H9 (cell line): ENCODE measurements at regions not wholly inside any gene's neighbourhood (a gene's known extent, or its start where the extent isn't known, plus 50 kb on each side); places are given as distances from the start of the nearest gene placed in this dataset.

Experiments used
- DNase-seq: peaks from one replicate; pipeline ENCODE4 v3.0.0-alpha.2; 2017
- H2AFZ ChIP-seq: one replicate; pipeline ENCODE4 v1.6.1; 2013; ENCODE audit warnings: mild to moderate bottlenecking, low read length, control low read depth, moderate library complexity
- H2AK5ac ChIP-seq: 2 replicates; pipeline ENCODE4 v1.6.1; 2013; ENCODE audit warnings: low read length, control low read depth, mixed read lengths; ENCODE audit not compliant: insufficient read length
- H2BK120ac ChIP-seq: one replicate; pipeline ENCODE4 v1.6.1; 2013; ENCODE audit warnings: low read depth, mild to moderate bottlenecking, low read length, control low read depth, inconsistent platforms; ENCODE audit not compliant: poor library complexity, severe bottlenecking
- H2BK12ac ChIP-seq: 2 replicates; pipeline ENCODE4 v1.6.1; 2013; ENCODE audit warnings: low read length, control low read depth, mixed read lengths, low read depth; ENCODE audit not compliant: insufficient read length
- H2BK15ac ChIP-seq: 2 replicates; pipeline ENCODE4 v1.6.1; 2013; ENCODE audit warnings: low read depth, low read length, control low read depth
- H2BK20ac ChIP-seq: one replicate; pipeline ENCODE4 v1.6.1; 2013; ENCODE audit warnings: low read depth, mild to moderate bottlenecking, low read length, control low read depth, inconsistent platforms; ENCODE audit not compliant: poor library complexity, severe bottlenecking
- H2BK5ac ChIP-seq: 2 replicates; pipeline ENCODE4 v1.6.1; 2013; ENCODE audit warnings: low read length, control low read depth, mixed read lengths; ENCODE audit not compliant: insufficient read length
- H3K14ac ChIP-seq: 2 replicates; pipeline ENCODE4 v1.6.1; 2013; ENCODE audit warnings: low read length, control low read depth; ENCODE audit not compliant: insufficient read depth
- H3K18ac ChIP-seq: 2 replicates; pipeline ENCODE4 v1.6.1; 2013; ENCODE audit warnings: low read depth, mild to moderate bottlenecking, mixed read lengths, low read length, control low read depth; ENCODE audit not compliant: insufficient read length
- H3K23ac ChIP-seq: 2 replicates; pipeline ENCODE4 v1.6.1; 2013; ENCODE audit warnings: low read length, control low read depth, mixed read lengths, low read depth; ENCODE audit not compliant: insufficient read length
- H3K23me2 ChIP-seq: 2 replicates; pipeline ENCODE4 v1.6.1; 2013; ENCODE audit warnings: low read depth, mild to moderate bottlenecking, mixed read lengths, low read length, control low read depth; ENCODE audit not compliant: insufficient read length, poor library complexity, severe bottlenecking
- H3K27ac ChIP-seq: 2 replicates; pipeline ENCODE4 v1.5.1; 2013; ENCODE audit warnings: low read length, control low read depth, mixed read lengths, low read depth; ENCODE audit not compliant: insufficient read length
- H3K27me3 ChIP-seq: 2 replicates; pipeline ENCODE4 v1.6.1; 2013; ENCODE audit warnings: low read length, control low read depth, inconsistent platforms; ENCODE audit not compliant: insufficient read depth
- H3K4ac ChIP-seq: 2 replicates; pipeline ENCODE4 v1.6.1; 2013; ENCODE audit warnings: low read depth, mild to moderate bottlenecking, control low read depth, inconsistent platforms, low read length, moderate library complexity
- H3K4me1 ChIP-seq: 2 replicates; pipeline ENCODE4 v1.6.1; 2013; ENCODE audit warnings: low read length, control low read depth, inconsistent platforms; ENCODE audit not compliant: insufficient read depth
- H3K4me2 ChIP-seq: 2 replicates; pipeline ENCODE4 v1.6.1; 2013; ENCODE audit warnings: low read length, control low read depth, mixed read lengths; ENCODE audit not compliant: insufficient read length, insufficient read depth
- H3K56ac ChIP-seq: 2 replicates; pipeline ENCODE4 v1.6.1; 2013; ENCODE audit warnings: low read depth, mild to moderate bottlenecking, mixed read lengths, low read length, control low read depth; ENCODE audit not compliant: insufficient read length
- H3K79me1 ChIP-seq: 2 replicates; pipeline ENCODE4 v1.6.1; 2013; ENCODE audit warnings: low read depth, mild to moderate bottlenecking, moderate library complexity, low read length, control low read depth, inconsistent platforms; ENCODE audit not compliant: insufficient read depth, poor library complexity, severe bottlenecking
- H3K79me2 ChIP-seq: 2 replicates; pipeline ENCODE4 v1.6.1; 2013; ENCODE audit warnings: low read length, control low read depth, inconsistent platforms; ENCODE audit not compliant: insufficient read depth
- H3K9ac ChIP-seq: 2 replicates; pipeline ENCODE4 v1.6.1; 2013; ENCODE audit warnings: low read length, control low read depth, mixed read lengths; ENCODE audit not compliant: insufficient read length; ENCODE audit errors: extremely low read depth
- H3K9me3 ChIP-seq: one replicate; pipeline ENCODE4 v1.6.1; 2013; ENCODE audit warnings: low read depth, low read length, inconsistent platforms; ENCODE audit not compliant: control insufficient read depth
- H3T11ph ChIP-seq: one replicate; pipeline ENCODE4 v1.6.1; 2013; ENCODE audit warnings: mild to moderate bottlenecking, low read length, control low read depth, inconsistent platforms
- H4K20me1 ChIP-seq: one replicate; pipeline ENCODE4 v1.6.1; 2013; ENCODE audit not compliant: control insufficient read depth, insufficient read length, insufficient read depth
- H4K5ac ChIP-seq: 2 replicates; pipeline ENCODE4 v1.6.1; 2013; ENCODE audit warnings: low read depth, mild to moderate bottlenecking, mixed read lengths, low read length, control low read depth; ENCODE audit not compliant: insufficient read length
- H4K8ac ChIP-seq: replicated peaks from 2 replicates; pipeline ENCODE4 v1.6.1; 2013; ENCODE audit warnings: low read length, control low read depth, mixed read lengths, low read depth; ENCODE audit not compliant: insufficient read length
- H4K91ac ChIP-seq: 2 replicates; pipeline ENCODE4 v1.6.1; 2013; ENCODE audit warnings: low read depth, mild to moderate bottlenecking, moderate library complexity, mixed read lengths, low read length, control low read depth; ENCODE audit not compliant: insufficient read length
- H3K27ac Mint-ChIP-seq, 3 experiments: 2 replicates in 2 of 3; 3 replicates in 1 of 3; pipeline ENCODE4 v1.8.0; 2020 to 2021; ENCODE audit warnings: mixed read lengths in 3 of 3, mild to moderate bottlenecking in 1 of 3, moderate library complexity in 1 of 3
- H3K27me3 Mint-ChIP-seq: 2 replicates; pipeline ENCODE4 v1.8.0; 2021; ENCODE audit warnings: low read depth, mild to moderate bottlenecking, moderate library complexity, mixed read lengths
- H3K36me3 Mint-ChIP-seq, 3 experiments: 2 replicates in 2 of 3; 3 replicates in 1 of 3; pipeline ENCODE4 v1.8.0; 2020 to 2021; ENCODE audit warnings: low read depth in 3 of 3, mixed read lengths in 3 of 3; ENCODE audit not compliant: insufficient read depth in 1 of 3
- H3K4me1 Mint-ChIP-seq, 2 experiments: 2 replicates each; pipeline ENCODE4 v1.8.0; 2020; ENCODE audit warnings: mixed read lengths in 2 of 2
- H3K4me3 Mint-ChIP-seq, 2 experiments: 2 replicates in 1 of 2; 3 replicates in 1 of 2; pipeline ENCODE4 v1.8.0; 2020 to 2021; ENCODE audit warnings: mild to moderate bottlenecking in 2 of 2, mixed read lengths in 2 of 2, moderate library complexity in 1 of 2
- H3K9me3 Mint-ChIP-seq, 2 experiments: 2 replicates in 1 of 2; 3 replicates in 1 of 2; pipeline ENCODE4 v1.8.0; 2020; ENCODE audit warnings: mild to moderate bottlenecking in 2 of 2, mixed read lengths in 2 of 2, moderate library complexity in 1 of 2
- CTCF ChIP-seq: fragments of 200-600 bp; sonication (generic); conservative IDR thresholded peaks from 3 replicates; pipeline ENCODE4 v1.8.0; 2021; ENCODE audit warnings: antibody characterized with exemption, mild to moderate bottlenecking
- WGBS: extraction: QIAGEN DNeasy Blood & Tissue Kit; methylation state at CpG from one replicate; pipeline ENCODE4 v1.1.7; 2013; ENCODE audit warnings: missing lambda C conversion rate, low lambda C conversion rate, mixed read lengths; ENCODE audit not compliant: insufficient read length; ENCODE audit errors: extremely low coverage; 5-methylcytosine and 5-hydroxymethylcytosine counted together

GRCh38 chr4:181618896-181619295 is 624.3 kb upstream of the TENM3 start:
- Histone ChIP-seq H3K27me3 (no peaks in the 10 kb centered on the region), H2BK12ac (no peak overlapping the region), H2BK15ac (no peak overlapping the region), H3K27ac (no peak overlapping the region), H2AFZ (no peak overlapping the region), H4K91ac (no peak overlapping the region), H3K9me3 (no peaks in the 10 kb centered on the region), H4K20me1 (no peaks in the 10 kb centered on the region), H2BK20ac (no peak overlapping the region), H3K56ac (no peak overlapping the region), H4K8ac (no peak overlapping the region), H3K23ac (no peak overlapping the region), H3K79me1 (no peaks in the 10 kb centered on the region), H3K4me2 (no peak overlapping the region), H3K23me2 (no peaks in the 10 kb centered on the region), H3K18ac (no peak overlapping the region), H3K79me2 (no peaks in the 10 kb centered on the region), H2BK5ac (no peak overlapping the region), H4K5ac (no peak overlapping the region), H2AK5ac (no peak overlapping the region), H3K14ac (no peak overlapping the region), H3K4ac (no peak overlapping the region), H3T11ph (no peak overlapping the region), H3K4me1 (no peaks in the 10 kb centered on the region; the same call in 1 of the 2 replicates), H2BK120ac (no peak overlapping the region), H3K9ac (no peak overlapping the region)
- no peak overlapping the region for H3K27ac Mint-ChIP-seq
- TF ChIP-seq CTCF: peak; percentile 28; the same call in 2 of the 3 replicates
- H3K36me3 Mint-ChIP-seq: no peaks in the 10 kb centered on the region
- WGBS: no CpG with 5 or more reads among the region's 5 CpGs
- peak; percentile 49 for DNase-seq
- no peak overlapping the region for H3K4me3 Mint-ChIP-seq
- no peaks in the 10 kb centered on the region for H3K9me3 Mint-ChIP-seq
- no peaks in the 10 kb centered on the region for H3K27me3 Mint-ChIP-seq
- peaks cover 0 to 5% of the 10 kb centered on the region in 2 experiments; a peak in 2 of 4 replicates for H3K4me1 Mint-ChIP-seq
